Neural crest cell (in vitro differentiated cells): ENCODE measurements at regions not wholly inside any gene's neighbourhood (a gene's known extent, or its start where the extent isn't known, plus 50 kb on each side); places are given as distances from the start of the nearest gene placed in this dataset.

Source experiments
- DNase-seq: peaks from one replicate; pipeline ENCODE4 v3.0.0; 2021; ENCODE audit warnings: low read depth, mixed read lengths, low spot score
- H3K27ac Mint-ChIP-seq: one replicate; pipeline ENCODE4 v1.8.0; 2021; ENCODE audit warnings: mild to moderate bottlenecking, mixed read lengths; ENCODE audit not compliant: unreplicated experiment
- H3K27me3 Mint-ChIP-seq: 2 replicates; pipeline ENCODE4 v1.8.0; 2021; ENCODE audit warnings: low read depth, mild to moderate bottlenecking, mixed read lengths
- H3K36me3 Mint-ChIP-seq: 2 replicates; pipeline ENCODE4 v1.8.0; 2021; ENCODE audit warnings: low read depth, mild to moderate bottlenecking, mixed read lengths
- H3K4me1 Mint-ChIP-seq: 2 replicates; pipeline ENCODE4 v1.8.0; 2021; ENCODE audit warnings: mixed read lengths
- H3K4me3 Mint-ChIP-seq: one replicate; pipeline ENCODE4 v1.8.0; 2021; ENCODE audit warnings: mild to moderate bottlenecking, mixed read lengths
- H3K9me3 Mint-ChIP-seq: 2 replicates; pipeline ENCODE4 v1.8.0; 2021; ENCODE audit warnings: mixed read lengths
- TF ChIP-seq, protein P1 (sequence below): fragments of 200-600 bp; sonication (generic); conservative IDR thresholded peaks from 2 replicates; pipeline ENCODE4 v1.5.0; 2021; ENCODE audit warnings: antibody characterized with exemption, mild to moderate bottlenecking

DNA sequence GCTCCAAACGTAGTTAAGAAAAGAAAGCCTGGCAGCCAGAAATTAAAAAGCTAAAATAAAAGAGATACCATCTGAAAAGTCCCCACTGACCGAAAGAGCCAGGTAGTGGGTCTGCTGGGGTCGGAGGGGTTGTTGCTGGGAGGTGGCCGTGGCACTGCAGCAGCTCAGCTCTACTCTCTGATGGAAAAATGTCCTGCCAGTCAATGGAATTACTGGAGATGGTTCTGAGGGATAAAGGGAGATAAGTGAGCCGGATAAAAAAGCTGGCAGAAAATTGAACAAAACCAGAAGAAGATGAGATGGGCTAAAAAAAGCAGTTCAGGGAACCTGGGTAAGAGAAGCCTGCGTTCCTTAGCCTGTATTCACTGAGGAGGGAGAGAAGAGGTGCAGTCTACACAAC lies 202.8 kb downstream of the SREK1 start:
- H3K4me1 Mint-ChIP-seq: no peaks in the 10 kb centered on the region
- H3K4me3 Mint-ChIP-seq: no peak overlapping the region
- H3K9me3 Mint-ChIP-seq: no peaks in the 10 kb centered on the region
- no peak overlapping the region for H3K27ac Mint-ChIP-seq
- TF ChIP-seq, protein P1, sequence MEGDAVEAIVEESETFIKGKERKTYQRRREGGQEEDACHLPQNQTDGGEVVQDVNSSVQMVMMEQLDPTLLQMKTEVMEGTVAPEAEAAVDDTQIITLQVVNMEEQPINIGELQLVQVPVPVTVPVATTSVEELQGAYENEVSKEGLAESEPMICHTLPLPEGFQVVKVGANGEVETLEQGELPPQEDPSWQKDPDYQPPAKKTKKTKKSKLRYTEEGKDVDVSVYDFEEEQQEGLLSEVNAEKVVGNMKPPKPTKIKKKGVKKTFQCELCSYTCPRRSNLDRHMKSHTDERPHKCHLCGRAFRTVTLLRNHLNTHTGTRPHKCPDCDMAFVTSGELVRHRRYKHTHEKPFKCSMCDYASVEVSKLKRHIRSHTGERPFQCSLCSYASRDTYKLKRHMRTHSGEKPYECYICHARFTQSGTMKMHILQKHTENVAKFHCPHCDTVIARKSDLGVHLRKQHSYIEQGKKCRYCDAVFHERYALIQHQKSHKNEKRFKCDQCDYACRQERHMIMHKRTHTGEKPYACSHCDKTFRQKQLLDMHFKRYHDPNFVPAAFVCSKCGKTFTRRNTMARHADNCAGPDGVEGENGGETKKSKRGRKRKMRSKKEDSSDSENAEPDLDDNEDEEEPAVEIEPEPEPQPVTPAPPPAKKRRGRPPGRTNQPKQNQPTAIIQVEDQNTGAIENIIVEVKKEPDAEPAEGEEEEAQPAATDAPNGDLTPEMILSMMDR: no peak
- H3K36me3 Mint-ChIP-seq: no peaks in the 10 kb centered on the region
- no peak for DNase-seq
- peaks cover 3% of the 10 kb centered on the region for H3K27me3 Mint-ChIP-seq

DNA sequence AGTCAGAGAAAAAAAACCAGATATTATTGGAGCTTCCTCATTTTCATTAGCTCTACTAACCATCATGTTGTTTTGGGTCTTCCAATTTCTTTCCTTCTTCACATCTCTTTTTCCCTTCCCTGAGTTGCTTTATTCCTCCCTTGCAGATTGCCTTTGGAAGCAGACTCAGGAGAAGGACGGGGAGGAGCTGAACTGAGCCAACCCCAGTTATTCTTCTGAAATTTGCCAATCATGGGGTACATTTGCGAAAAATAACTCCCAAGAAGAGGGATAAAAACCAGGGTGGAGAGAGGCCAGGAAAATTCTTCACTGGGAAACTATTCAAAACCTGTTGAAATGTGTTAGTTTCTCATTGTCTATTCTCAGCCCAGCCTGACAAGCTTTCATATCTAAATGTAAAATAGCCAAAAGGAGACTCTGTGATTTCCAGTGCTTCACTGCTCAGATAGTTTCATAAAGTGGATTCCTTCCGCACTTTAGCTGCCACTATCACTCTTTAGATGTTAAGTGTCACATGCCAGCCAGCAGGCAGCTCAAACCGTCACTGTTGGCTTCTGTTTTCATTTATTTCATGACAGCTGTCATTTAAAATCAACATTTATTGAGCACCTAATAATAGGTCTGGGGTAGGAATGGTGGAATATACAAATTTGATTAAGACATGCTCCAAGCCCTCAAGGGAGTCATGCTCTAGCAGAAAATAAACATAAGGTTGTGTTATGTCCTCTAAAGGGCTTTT lies 204.5 kb downstream of the SREK1 start:
- no peaks in the 10 kb centered on the region for H3K9me3 Mint-ChIP-seq
- H3K36me3 Mint-ChIP-seq: no peaks in the 10 kb centered on the region
- no peak for DNase-seq
- peak overlapping the region; percentile 22 for H3K27ac Mint-ChIP-seq
- H3K4me3 Mint-ChIP-seq: no peak overlapping the region
- TF ChIP-seq, protein P1: no peak
- no peaks in the 10 kb centered on the region for H3K4me1 Mint-ChIP-seq
- H3K27me3 Mint-ChIP-seq: peaks cover 3% of the 10 kb centered on the region

DNA sequence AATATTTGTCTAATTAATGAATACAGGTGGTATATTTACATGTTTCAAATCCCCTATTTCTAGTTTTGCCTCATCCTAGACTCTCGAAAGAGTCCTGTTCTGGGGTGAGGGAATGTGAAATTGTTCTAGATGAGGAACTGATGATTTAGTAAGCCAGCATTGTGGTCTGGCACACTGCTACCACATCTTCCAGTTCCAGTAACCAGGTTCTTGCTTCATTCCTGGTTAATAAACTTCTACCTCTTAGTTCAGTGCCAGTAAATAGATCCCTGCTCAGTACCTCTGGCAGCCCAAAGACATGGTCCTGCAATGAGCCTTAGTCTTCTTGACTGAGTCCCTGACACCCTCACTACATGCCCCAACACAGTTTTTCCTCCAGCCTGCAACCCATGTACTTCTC lies 207.7 kb downstream of the SREK1 start:
- no peak overlapping the region for H3K4me3 Mint-ChIP-seq
- no peak for DNase-seq
- TF ChIP-seq, protein P1: no peak
- H3K9me3 Mint-ChIP-seq: no peaks in the 10 kb centered on the region
- no peak overlapping the region for H3K27ac Mint-ChIP-seq
- H3K36me3 Mint-ChIP-seq: no peaks in the 10 kb centered on the region
- H3K27me3 Mint-ChIP-seq: peaks cover 3% of the 10 kb centered on the region
- H3K4me1 Mint-ChIP-seq: no peaks in the 10 kb centered on the region

DNA sequence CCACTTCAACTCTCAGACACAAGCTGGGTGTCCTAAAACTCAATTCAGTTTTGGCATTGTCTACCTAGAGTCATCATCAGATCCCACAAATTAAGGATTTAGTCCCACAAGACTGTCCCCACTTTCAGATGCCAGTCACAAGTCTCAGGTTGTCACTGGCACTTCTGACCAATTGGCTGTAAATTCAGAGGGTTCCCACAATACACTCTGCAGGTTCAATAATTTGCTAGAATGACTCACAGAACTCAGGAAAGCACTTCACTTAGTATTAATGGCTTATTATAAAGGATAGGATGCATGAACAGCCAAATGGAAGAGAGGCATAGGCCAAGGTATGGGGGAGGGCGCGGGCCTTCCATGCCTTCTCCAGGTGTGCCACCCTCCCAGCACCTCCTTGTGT lies 209.1 kb downstream of the SREK1 start:
- H3K9me3 Mint-ChIP-seq: no peaks in the 10 kb centered on the region
- no peaks in the 10 kb centered on the region for H3K4me1 Mint-ChIP-seq
- no peaks in the 10 kb centered on the region for H3K36me3 Mint-ChIP-seq
- DNase-seq: no peak
- TF ChIP-seq, protein P1: no peak
- peaks cover under 1% of the 10 kb centered on the region for H3K27me3 Mint-ChIP-seq
- H3K4me3 Mint-ChIP-seq: no peak overlapping the region
- H3K27ac Mint-ChIP-seq: no peak overlapping the region

DNA sequence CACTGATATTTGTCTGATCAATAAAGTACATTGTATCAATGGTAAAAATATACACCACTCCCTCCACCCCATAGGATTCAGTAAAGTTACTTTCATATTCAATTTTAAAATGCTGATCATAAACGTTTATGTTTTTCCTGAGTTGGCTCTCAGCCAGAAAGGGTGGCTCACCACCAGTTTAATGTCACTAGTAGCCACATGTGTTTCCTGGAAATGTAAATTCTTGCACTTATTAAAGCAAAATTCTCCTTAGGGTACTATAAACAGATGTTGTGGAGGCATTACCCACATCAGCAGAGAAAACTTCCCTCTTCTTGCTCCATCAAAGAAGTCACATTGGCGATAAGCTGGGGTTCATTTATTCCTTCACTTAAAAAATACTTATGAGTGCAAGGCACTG lies 210.3 kb downstream of the SREK1 start:
- no peak for DNase-seq
- Mint-ChIP-seq H3K4me3 (no peak overlapping the region), H3K27me3 (no peaks in the 10 kb centered on the region), H3K36me3 (no peaks in the 10 kb centered on the region), H3K4me1 (no peaks in the 10 kb centered on the region), H3K9me3 (no peaks in the 10 kb centered on the region), H3K27ac (no peak overlapping the region)
- TF ChIP-seq, protein P1: no peak
